CD4-positive, alpha-beta T cell treated with Interleukin-17A for 1 hour (primary cell): ENCODE measurements at regions not wholly inside any gene's neighbourhood (a gene's known extent, or its start where the extent isn't known, plus 50 kb on each side); places are given as distances from the start of the nearest gene placed in this dataset.
"Not testable (repeated sequence)": the region's sequence is repeated elsewhere in the genome, so short reads cannot be mapped to it uniquely, and the experiment has no call there.

ENCODE experiments used
- DNase-seq: peaks from one replicate; pipeline ENCODE4 v3.0.0-alpha.2; 2020

- no peak for DNase-seq
Observed at GRCh38 chr18:62442391-62442790, 80.4 kb upstream of the ZCCHC2 start.

GRCh38 chr18:62445386-62445917 lies 77.4 kb upstream of the ZCCHC2 start:
- DNase-seq = no peak

DNA sequence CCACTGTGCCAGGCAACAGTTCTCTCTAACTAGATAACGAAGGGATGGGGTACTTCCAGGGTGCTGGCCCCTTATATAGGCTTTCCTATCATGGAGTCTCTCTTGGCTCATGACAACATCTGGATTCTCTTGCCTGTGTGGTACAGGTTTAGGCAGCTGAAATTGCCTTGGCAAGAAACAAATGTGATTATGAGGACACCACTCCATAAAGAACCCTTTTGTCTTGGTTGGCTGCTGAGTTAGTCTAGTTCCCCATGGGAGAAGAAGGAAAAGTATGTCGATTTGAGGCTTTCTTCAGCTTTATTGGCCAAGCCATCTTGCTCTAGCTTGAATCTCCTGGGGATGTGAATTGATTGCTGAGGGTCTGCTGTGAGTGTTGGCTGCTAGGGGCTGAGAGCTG lies 76.3 kb upstream of the ZCCHC2 start:
- no peak for DNase-seq

DNA sequence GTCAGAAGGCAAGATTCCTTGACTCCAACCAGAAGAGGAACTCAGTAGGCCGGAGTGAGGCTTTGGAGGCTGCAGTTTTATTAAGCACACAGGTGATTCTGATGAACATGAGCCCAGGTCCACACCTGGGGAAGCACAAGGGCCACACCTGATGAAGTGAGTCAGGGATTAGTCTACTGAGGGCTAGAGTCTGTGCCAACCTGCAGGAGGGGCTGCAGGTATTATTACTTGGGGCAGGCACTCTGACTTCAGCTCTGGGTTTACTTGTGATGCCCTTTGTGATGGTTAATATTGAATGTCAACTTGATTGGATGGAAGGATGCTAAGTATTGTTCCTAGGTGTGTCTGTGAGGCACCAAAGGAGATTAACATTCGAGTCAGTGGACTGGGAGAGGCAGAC lies 75.2 kb upstream of the ZCCHC2 start:
- DNase-seq = no peak

DNA sequence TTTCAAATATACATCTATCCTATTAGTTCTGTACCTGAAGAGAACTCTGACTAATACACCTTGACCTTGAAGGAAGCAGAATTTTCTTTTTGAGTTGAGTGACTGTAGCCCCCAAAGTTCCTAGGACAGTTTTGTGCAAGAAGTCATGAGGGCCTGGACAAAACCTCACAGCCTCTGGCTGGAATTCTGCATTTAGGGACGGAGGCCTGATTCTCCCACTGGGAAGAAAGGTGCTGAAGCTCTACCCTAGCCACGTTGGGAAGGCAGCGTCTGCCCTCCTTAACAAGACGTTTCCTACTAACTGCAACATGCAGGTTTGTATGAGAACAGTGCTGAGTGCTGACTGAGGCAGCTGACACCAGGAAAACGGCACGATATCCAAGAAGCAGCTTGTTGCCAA lies 74.4 kb upstream of the ZCCHC2 start:
- no peak for DNase-seq

DNA sequence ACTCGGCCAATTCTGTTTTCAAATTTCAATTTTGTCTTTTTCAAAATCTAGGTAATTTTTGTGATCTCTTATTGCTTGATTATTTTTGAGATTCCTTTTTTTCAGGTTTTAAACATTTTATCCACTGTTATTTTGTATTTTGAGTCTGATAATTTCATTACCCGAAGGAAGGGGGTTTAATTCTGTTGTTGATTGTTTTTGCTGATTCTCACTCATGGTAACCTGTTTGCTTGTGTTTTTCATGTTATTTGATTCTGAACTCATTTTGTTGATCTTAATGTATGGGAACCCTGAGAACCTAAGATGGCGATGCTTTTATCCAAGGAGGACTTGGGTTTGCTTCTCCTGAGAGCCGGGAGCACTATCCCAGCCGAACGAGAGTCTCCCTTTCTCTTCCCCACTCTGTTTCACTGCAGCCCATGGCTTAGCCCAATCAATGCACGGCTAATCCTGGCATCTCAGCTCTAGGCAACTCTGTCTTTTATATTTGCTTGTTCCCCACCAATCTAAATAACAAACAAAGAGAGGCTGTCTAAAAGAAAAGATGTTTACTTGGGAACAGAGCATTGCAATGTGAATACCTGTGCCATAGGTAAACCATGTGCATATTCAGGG lies 73.2 kb upstream of the ZCCHC2 start:
- DNase-seq = no peak

- no peak for DNase-seq
Observed at GRCh38 chr18:62450175-62450545, 72.7 kb upstream of the ZCCHC2 start.

DNA sequence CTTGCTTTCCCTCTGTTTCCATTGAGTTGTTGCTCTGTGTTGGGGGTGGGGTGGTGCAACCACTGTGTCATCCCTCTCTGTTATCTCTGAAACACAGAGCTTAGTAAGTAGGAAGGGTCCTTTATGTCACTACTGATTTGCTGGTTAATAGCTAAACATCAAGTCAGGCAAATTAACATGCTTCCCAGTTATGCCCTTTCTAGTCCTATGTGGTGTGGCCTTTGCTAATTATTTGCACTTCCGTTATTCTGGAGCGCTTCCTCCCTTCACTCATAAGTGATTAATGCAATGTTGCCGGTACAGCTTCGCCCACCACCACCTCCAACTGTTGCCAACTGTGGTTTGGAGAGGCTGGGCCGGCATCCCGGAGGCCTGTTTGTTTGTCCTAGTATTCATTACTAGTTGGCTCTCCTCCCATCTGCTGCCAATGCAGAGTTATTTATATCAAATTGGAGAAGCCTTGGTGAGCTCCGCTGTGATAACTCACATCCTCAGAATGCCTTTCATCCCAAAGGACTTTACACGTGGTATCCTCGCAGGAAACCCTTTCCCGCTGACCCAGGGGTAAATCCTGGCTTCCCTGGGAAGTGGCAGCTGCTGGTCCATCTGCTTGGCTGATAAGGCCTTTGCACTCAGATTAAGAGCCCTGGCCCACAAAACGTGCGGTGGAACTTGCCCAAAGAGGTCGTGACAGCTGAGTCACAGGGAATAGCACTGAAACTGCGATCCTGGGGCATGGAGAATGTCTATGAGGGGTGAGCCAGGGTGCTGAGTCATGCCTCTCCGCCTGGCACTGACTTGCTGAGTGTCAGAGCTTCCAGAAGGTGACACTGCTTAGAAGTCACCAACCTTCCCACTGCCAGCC lies 72.0 kb upstream of the ZCCHC2 start:
- DNase-seq = no peak

GRCh38 chr18:62452280-62452831 lies 70.5 kb upstream of the ZCCHC2 start:
- no peak for DNase-seq

GRCh38 chr18:62453864-62454263 lies 69.0 kb upstream of the ZCCHC2 start:
- DNase-seq = no peak

GRCh38 chr18:62454527-62454926 lies 68.3 kb upstream of the ZCCHC2 start:
- no peak for DNase-seq

- DNase-seq = no peak
Observed at GRCh38 chr18:62455222-62455621, 67.6 kb upstream of the ZCCHC2 start.

DNA sequence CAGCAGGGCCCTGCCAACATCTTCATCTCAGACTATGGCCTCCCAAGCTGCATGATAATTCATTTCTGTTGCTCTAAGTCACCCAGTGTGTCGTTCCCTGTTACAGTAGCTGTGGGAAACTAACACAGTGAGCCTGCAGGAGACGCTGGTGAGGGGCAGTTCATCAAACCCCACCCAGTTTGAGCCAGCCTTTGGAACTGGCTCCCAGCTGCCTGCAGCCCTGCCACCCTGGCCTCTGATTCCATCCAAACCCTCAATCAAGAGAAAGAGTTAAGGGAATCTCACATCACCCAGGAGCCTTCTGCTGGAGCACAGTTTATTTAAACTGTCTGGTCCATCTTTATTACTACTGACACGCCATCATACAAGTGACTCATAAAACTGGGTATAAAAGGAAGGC lies 64.9 kb upstream of the ZCCHC2 start:
- DNase-seq = no peak

DNA sequence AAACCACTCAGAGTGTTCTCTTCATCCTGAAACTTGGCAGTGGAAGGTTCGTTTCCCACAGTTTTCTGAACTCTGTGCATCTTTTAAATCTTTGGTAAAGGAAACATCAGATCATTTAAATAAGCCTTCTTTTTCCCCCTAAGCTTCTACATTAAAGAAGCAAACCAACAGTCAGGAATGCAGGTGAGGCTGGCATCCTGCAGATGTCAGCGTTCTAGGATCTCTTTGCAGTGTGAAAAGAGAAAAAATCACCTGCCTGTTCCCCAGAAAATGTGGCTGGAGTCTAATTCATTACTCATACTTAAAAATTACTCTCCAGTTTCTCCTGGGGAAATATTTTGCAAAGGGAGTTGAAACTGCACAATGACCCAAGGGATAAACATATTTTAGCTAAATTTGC lies 64.5 kb upstream of the ZCCHC2 start:
- DNase-seq = peak; percentile 13

GRCh38 chr18:62458868-62459716 lies 63.7 kb upstream of the ZCCHC2 start:
- DNase-seq = no peak

DNA sequence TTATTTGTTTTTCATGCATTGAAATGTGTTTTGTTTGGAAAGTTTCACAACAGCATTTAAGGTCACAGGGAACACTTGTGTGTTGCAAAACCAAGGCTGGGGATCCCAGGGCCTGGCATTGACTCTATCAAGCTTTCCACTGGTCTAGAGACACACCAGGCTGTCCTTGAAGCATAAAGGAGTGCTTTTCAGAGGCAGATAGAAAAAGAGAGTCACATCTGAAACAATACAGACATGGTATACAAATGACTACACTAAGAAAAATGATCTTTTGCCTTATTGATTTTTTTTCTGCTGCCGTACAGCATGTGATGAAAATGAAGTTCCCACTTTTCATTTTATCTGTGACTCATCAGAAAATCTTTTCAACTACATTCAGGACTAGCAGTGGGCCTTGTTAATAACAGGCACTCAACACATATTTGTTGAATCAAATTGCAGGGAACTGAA lies 61.9 kb upstream of the ZCCHC2 start:
- no peak for DNase-seq

GRCh38 chr18:62461591-62461990 lies 61.2 kb upstream of the ZCCHC2 start:
- no peak for DNase-seq

DNA sequence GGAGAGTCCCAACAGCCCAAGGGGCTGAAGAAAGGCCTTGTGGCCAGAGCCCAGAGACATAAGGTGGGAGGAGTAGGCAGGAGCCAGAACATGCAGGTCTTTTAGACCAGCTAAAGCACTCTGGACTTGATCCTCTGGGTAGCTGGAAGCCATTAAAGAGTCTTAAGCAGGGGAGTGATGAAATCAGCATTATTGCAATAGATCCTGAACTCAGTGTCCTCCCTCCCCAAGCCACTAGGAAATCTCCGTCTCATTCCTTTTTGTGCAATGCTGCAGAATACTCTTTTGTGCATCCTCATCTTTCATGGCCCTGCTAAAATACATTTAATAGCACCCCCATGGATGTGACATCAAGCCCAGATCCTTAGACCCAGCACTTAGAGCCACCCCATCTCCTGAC lies 58.6 kb upstream of the ZCCHC2 start:
- DNase-seq = no peak

DNA sequence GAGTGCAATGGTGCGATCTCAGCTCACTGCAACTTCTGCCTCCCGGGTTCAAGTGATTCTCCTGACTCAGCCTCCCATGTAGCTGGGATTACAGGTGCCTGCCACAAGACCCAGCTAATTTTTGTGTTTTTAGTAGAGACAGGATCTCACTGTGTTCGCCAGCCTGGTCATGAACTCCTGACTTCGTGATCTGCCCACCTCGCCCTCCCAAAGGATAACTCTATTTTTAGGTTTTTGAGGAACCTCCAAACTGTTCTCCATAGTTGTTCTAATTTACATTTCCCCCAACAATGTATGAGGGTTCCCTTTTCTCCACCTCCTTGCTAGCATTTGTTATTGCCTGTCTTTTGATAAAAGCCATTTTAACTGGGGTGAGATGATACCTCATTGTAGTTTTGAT lies 53.7 kb upstream of the ZCCHC2 start:
- not testable (repeated sequence) for DNase-seq
